ENCODE measurements at regions not wholly inside any gene's neighbourhood (a gene's known extent, or its start where the extent isn't known, plus 50 kb on each side); places are given as distances from the start of the nearest gene placed in this dataset.
A peak's percentile ranks its signal among the peaks of the same experiment; 100 is the strongest.

- ATAC-seq (replicated peaks in 6 of 8), result no peak
- Histone ChIP-seq H3K27ac (no peak overlapping the region), H3K4me3 (no peak overlapping the region), H3K4me1 (replicated peaks in 1 of 2) (no peaks in the 10 kb centered on the region)
- WGBS, 10 experiments, result 40 to 80% (median 80%) methylated on average over 1 of the region's 3 CpGs; no CpG with 5 or more reads in 7 of the 10 experiments
- in situ Hi-C loops (cut with MboI; ENCODE audit: low pct_unique_long_range_greater_than_20kb in 2 of 9, low sequenced_read_pairs in 9 of 9, unreplicated experiment in 9 of 9), result no loop called here
Measured at GRCh38 chr4:35710343-35710742, 534.0 kb downstream of the ARAP2 start.

GRCh38 chr4:35711127-35711526 is 533.2 kb downstream of the ARAP2 start:
- in situ Hi-C loops (cut with MboI; ENCODE audit: low pct_unique_long_range_greater_than_20kb in 2 of 9, low sequenced_read_pairs in 9 of 9, unreplicated experiment in 9 of 9), result no loop called here
- Histone ChIP-seq H3K4me3 (no peak overlapping the region), H3K4me1 (replicated peaks in 1 of 2) (no peaks in the 10 kb centered on the region), H3K27ac (no peak overlapping the region)
- WGBS, 10 experiments, result 8 to 94% (median 82%) methylated on average over 1 to 2 of the region's 2 CpGs; no CpG with 5 or more reads in 2 of the 10 experiments
- ATAC-seq (replicated peaks in 6 of 8), result no peak

DNA sequence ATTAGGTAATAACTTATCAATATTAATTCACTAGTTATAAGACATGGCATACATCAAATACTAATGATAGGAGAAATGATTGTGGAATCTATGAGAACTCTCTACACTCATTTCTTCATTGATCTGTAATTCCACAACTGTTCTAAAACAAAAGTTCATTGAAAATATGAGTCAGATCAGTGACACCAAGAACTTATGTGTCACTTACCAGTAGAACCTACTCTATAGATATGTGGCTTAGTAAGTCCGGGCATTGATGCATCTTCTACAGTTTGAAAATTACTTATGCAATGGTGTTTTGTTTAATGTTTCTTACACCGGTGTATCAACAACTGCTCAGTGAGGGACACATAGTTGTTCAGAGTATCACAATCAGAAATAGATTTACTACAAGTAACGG is 520.3 kb downstream of the ARAP2 start:
- Histone ChIP-seq H3K4me1 (replicated peaks in 1 of 2) (no peaks in the 10 kb centered on the region), H3K27ac (no peak overlapping the region), H3K4me3 (no peak overlapping the region)
- 14 to 100% (median 97%) methylated on average over 1 to 3 of the region's 3 CpGs; no CpG with 5 or more reads in 1 of the 10 experiments for WGBS, 10 experiments
- in situ Hi-C loops (cut with MboI; ENCODE audit: low pct_unique_long_range_greater_than_20kb in 2 of 9, low sequenced_read_pairs in 9 of 9, unreplicated experiment in 9 of 9), result no loop called here
- ATAC-seq (replicated peaks in 6 of 8), result no peak

- Histone ChIP-seq H3K4me1 (replicated peaks in 1 of 2) (no peaks in the 10 kb centered on the region), H3K4me3 (no peak overlapping the region), H3K27ac (no peak overlapping the region)
- ATAC-seq (replicated peaks in 6 of 8), result no peak
- 0 to 100% (median 67%) methylated on average over 1 of the region's 1 CpG; no CpG with 5 or more reads in 5 of the 10 experiments for WGBS, 10 experiments
- in situ Hi-C loops (cut with MboI; ENCODE audit: low pct_unique_long_range_greater_than_20kb in 2 of 9, low sequenced_read_pairs in 9 of 9, unreplicated experiment in 9 of 9), result no loop called here
Measured at GRCh38 chr4:35725131-35725530, 519.2 kb downstream of the ARAP2 start.

GRCh38 chr4:35730414-35730813 is 513.9 kb downstream of the ARAP2 start:
- 0 to 100% (median 76%) methylated on average over 1 to 2 of the region's 2 CpGs; no CpG with 5 or more reads in 1 of the 10 experiments for WGBS, 10 experiments
- ATAC-seq (replicated peaks in 6 of 8), result no peak
- no peak overlapping the region for H3K27ac ChIP-seq
- in situ Hi-C loops (cut with MboI; ENCODE audit: low pct_unique_long_range_greater_than_20kb in 2 of 9, low sequenced_read_pairs in 9 of 9, unreplicated experiment in 9 of 9), result no loop called here
- no peak overlapping the region for H3K4me3 ChIP-seq
- H3K4me1 ChIP-seq (replicated peaks in 1 of 2), result no peaks in the 10 kb centered on the region

DNA sequence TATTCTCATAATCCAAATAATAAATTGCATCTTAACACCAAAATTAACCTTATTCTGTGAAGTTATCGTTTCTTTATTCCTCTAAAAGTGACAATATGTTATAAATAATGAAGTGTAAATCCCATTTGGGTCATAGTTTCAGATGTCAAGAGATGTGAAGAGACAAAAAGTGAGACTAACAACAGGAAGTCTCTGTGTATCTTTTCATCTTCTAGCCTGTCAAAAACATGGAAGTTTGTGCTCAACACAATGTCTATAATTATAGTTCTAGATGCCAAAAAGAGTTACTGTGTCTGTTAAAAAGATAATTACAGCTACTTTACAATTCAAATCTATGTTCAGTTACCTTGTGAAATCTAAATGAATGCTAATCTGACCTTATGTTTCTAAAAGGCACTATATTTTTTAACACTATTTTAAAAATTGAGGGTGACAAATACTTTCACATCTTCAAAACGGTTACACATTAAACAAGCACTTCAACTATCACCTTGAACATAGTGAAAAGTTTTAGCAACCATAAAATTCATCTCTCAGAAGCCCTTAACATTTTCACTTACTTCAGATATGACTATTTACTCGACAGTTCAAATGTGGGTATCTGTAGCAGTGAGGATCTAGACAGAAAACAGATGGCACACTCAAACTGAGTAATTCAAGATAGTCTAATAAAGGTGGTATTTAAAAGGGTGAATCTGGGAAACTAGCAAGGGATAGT is 509.8 kb downstream of the ARAP2 start:
- no peak overlapping the region for H3K4me3 ChIP-seq
- no peak for ATAC-seq (replicated peaks in 6 of 8)
- no peaks in the 10 kb centered on the region for H3K4me1 ChIP-seq (replicated peaks in 1 of 2)
- in situ Hi-C loops (cut with MboI; ENCODE audit: low pct_unique_long_range_greater_than_20kb in 2 of 9, low sequenced_read_pairs in 9 of 9, unreplicated experiment in 9 of 9), result no loop called here
- WGBS, 10 experiments, result 0 to 86% (median 49%) methylated on average over 1 to 3 of the region's 3 CpGs
- no peak overlapping the region for H3K27ac ChIP-seq

DNA sequence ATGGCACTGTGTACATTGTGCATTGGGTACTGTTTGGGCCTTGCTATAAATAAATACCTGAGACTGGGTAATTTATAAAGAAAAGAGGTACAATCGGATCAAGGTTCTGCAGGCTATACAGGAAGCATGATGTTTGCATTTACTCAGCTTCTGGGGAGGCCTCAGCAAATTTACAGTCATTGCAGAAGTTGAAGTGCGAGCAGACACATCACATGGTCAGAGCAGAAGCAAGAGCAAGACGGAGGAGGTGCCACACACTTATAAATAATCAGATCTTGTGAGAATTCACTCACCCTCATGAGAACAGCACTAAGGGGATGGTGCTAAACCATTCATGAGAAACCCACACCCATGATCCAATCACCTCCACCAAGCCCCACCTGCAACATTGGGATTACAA is 505.0 kb downstream of the ARAP2 start:
- in situ Hi-C loops (cut with MboI; ENCODE audit: low pct_unique_long_range_greater_than_20kb in 2 of 9, low sequenced_read_pairs in 9 of 9, unreplicated experiment in 9 of 9), result no loop called here
- H3K4me3 ChIP-seq, result no peak overlapping the region
- ATAC-seq (replicated peaks in 6 of 8), result no peak
- H3K4me1 ChIP-seq (replicated peaks in 1 of 2), result no peaks in the 10 kb centered on the region
- H3K27ac ChIP-seq, result no peak overlapping the region
- WGBS, 10 experiments, result 0 to 92% (median 27%) methylated on average over 1 to 3 of the region's 3 CpGs; no CpG with 5 or more reads in 4 of the 10 experiments

DNA sequence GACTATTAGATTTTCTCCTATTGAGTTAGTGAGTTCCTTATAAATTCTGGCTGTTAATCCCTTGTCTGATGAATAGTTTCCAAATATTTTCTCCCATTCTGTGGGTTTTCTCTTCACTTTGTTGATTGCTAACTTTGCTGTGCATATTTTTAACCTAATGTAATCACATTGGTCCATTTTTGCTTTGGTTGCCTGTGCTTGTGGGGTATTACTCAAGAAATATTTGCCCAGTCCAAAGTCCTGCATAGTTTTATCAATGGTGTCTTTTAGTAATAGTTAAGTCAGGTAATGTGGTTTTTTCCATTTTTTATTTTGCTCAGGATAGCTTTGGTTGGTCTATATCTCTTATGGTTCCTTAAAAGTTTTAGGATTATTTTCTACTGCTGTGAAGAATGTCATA is 490.3 kb downstream of the ARAP2 start:
- no peak overlapping the region for H3K4me3 ChIP-seq
- H3K27ac ChIP-seq, result no peak overlapping the region
- ATAC-seq (replicated peaks in 6 of 8), result no peak
- in situ Hi-C loops (cut with MboI; ENCODE audit: low pct_unique_long_range_greater_than_20kb in 2 of 9, low sequenced_read_pairs in 9 of 9, unreplicated experiment in 9 of 9), result no loop called here
- H3K4me1 ChIP-seq (replicated peaks in 1 of 2), result no peaks in the 10 kb centered on the region

DNA sequence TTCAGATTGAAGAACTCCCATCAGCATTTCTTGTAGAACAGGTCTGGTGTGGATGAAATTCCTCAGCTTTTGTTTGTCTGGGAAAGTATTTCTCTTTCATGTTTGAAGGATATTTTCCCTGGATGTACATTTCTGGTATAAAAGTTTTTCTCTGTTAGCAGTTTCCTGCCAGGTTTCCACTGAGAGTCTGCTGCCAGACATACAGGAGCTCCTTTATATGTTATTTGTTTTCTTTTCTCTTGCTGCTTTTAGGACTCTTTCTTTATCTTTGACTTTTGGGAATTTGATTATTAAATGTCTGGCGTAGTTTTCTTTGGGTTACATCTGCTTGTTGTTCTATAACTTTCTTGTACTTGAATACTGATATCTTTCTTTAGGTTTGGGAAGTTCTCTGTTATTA is 486.5 kb downstream of the ARAP2 start:
- ATAC-seq (replicated peaks in 6 of 8), result no peak
- Histone ChIP-seq H3K4me1 (replicated peaks in 1 of 2) (no peaks in the 10 kb centered on the region), H3K27ac (no peak overlapping the region), H3K4me3 (no peak overlapping the region)
- 0 to 100% (median 76%) methylated on average over 1 of the region's 1 CpG for whole genome bisulfite sequencing, 10 experiments
- in situ Hi-C loops (cut with MboI; ENCODE audit: low pct_unique_long_range_greater_than_20kb in 2 of 9, low sequenced_read_pairs in 9 of 9, unreplicated experiment in 9 of 9), result no loop called here

GRCh38 chr4:35760807-35761206 is 483.5 kb downstream of the ARAP2 start:
- no peaks in the 10 kb centered on the region for H3K4me1 ChIP-seq (replicated peaks in 1 of 2)
- in situ Hi-C loops (cut with MboI; ENCODE audit: low pct_unique_long_range_greater_than_20kb in 2 of 9, low sequenced_read_pairs in 9 of 9, unreplicated experiment in 9 of 9), result no loop called here
- 0 to 100% (median 63%) methylated on average over 1 to 2 of the region's 4 CpGs; no CpG with 5 or more reads in 2 of the 10 experiments for WGBS, 10 experiments

DNA sequence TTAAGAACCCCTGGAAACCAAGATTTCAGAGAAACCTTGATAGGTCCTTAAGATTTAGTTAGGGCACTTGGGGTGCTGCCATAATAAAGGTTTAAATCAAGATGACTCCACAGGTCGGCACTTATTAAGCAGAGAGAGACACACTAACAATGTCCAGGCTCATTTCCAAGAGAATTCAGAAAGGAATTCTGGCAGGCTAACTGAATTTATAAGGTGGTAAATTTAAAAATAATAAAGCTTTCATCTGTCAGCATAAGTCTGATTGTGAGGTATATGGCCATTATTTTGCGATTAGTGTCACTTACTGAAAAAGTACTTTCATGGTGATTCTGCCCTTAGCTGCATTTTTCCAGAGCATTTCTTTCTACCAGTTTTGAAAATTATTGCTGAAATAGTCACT is 472.7 kb downstream of the ARAP2 start:
- WGBS, 10 experiments, result 0 to 100% (median 83%) methylated on average over 1 to 2 of the region's 2 CpGs
- H3K4me3 ChIP-seq, result no peak overlapping the region
- in situ Hi-C loops (cut with MboI; ENCODE audit: low pct_unique_long_range_greater_than_20kb in 2 of 9, low sequenced_read_pairs in 9 of 9, unreplicated experiment in 9 of 9), result no loop called here
- peak in 4 of 8 experiments; percentile 36 to 52 (median 46) for ATAC-seq (replicated peaks in 6 of 8)
- H3K27ac ChIP-seq, result no peak overlapping the region
- H3K4me1 ChIP-seq (replicated peaks in 1 of 2), result no peaks in the 10 kb centered on the region

More at GRCh38 chr4:35760807-35761206, 483.5 kb downstream of the ARAP2 start:
- H3K27ac ChIP-seq, result no peak overlapping the region
- ATAC-seq (replicated peaks in 6 of 8), result peak in 1 of 8 experiments; percentile 50
- H3K4me3 ChIP-seq, result no peak overlapping the region

DNA sequence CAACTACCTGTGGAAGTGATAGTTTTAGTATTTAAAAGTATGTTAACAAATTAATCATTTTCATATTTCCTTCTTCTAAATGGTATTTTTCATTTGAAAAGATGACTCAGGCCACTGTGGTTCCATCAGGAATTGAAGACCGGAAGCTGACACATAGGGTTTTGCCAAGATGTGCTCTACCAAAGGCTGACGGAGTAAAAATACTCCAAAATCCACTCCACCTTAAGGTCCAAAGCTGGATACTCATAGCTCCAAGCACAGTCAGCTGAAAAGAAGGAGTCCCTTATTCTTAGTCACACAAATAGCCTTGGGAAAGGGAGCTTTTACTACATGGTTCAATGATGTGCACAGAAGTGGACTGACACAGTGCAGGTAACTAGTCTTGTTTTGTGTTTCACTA is 472.0 kb downstream of the ARAP2 start:
- in situ Hi-C loops (cut with MboI; ENCODE audit: low pct_unique_long_range_greater_than_20kb in 2 of 9, low sequenced_read_pairs in 9 of 9, unreplicated experiment in 9 of 9), result no loop called here
- 20 to 100% (median 93%) methylated on average over 1 to 2 of the region's 2 CpGs; no CpG with 5 or more reads in 2 of the 10 experiments for WGBS, 10 experiments
- ATAC-seq (replicated peaks in 6 of 8), result no peak
- Histone ChIP-seq H3K27ac (no peak overlapping the region), H3K4me3 (no peak overlapping the region), H3K4me1 (replicated peaks in 1 of 2) (no peaks in the 10 kb centered on the region)

- WGBS, 10 experiments, result 0 to 100% (median 25%) methylated on average over 1 of the region's 1 CpG; no CpG with 5 or more reads in 4 of the 10 experiments
- in situ Hi-C loops (cut with MboI; ENCODE audit: low pct_unique_long_range_greater_than_20kb in 2 of 9, low sequenced_read_pairs in 9 of 9, unreplicated experiment in 9 of 9), result no loop called here
- Histone ChIP-seq H3K4me1 (replicated peaks in 1 of 2) (no peaks in the 10 kb centered on the region), H3K4me3 (no peak overlapping the region), H3K27ac (no peak overlapping the region)
- ATAC-seq (replicated peaks in 6 of 8), result no peak
Measured at GRCh38 chr4:35789899-35790574, 454.3 kb downstream of the ARAP2 start.
